Muscle of back (tissue), 3 donors: ENCODE measurements at regions not wholly inside any gene's neighbourhood (a gene's known extent, or its start where the extent isn't known, plus 50 kb on each side); places are given as distances from the start of the nearest gene placed in this dataset.

Experiments used
- DNase-seq, 3 donors: peaks; one replicate each; pipeline versions ENCODE4 v3.0.0 to v3.0.0-alpha.2; 2013

- DNase-seq = no peak
These were observed 415.2 kb upstream of the TNP1 start for GRCh38 chr2:217275091-217275490.

- no peak for DNase-seq
These were observed 414.7 kb upstream of the TNP1 start for GRCh38 chr2:217274578-217274977.

- no peak for DNase-seq
These were observed 414.0 kb upstream of the TNP1 start for GRCh38 chr2:217273851-217274250.

- no peak for DNase-seq
These were observed 413.3 kb upstream of the TNP1 start for GRCh38 chr2:217273162-217273561.

- DNase-seq = no peak
These were observed 411.9 kb upstream of the TNP1 start for GRCh38 chr2:217271813-217272212.

GRCh38 chr2:217270485-217271121 is 410.7 kb upstream of the TNP1 start:
- no peak for DNase-seq

- DNase-seq = peak in 1 of 3 donors; percentile 79
These were observed 410.0 kb upstream of the TNP1 start for GRCh38 chr2:217269701-217270484.

GRCh38 chr2:217268978-217269377 is 409.1 kb upstream of the TNP1 start:
- no peak for DNase-seq

- DNase-seq = no peak
These were observed 407.9 kb upstream of the TNP1 start for GRCh38 chr2:217267758-217268157.

GRCh38 chr2:217263756-217264155 is 403.9 kb upstream of the TNP1 start:
- DNase-seq = no peak

GRCh38 chr2:217262911-217263310 is 403.0 kb upstream of the TNP1 start:
- no peak for DNase-seq

GRCh38 chr2:217261452-217261851 is 401.6 kb upstream of the TNP1 start:
- DNase-seq = no peak

- DNase-seq = no peak
These were observed 400.7 kb upstream of the TNP1 start for GRCh38 chr2:217260441-217261115.

- DNase-seq = no peak
These were observed 398.3 kb upstream of the TNP1 start for GRCh38 chr2:217258170-217258569.

- peak in 1 of 3 donors; percentile 57 for DNase-seq
These were observed 396.4 kb upstream of the TNP1 start for GRCh38 chr2:217256251-217256650.

- DNase-seq = no peak
These were observed 394.2 kb upstream of the TNP1 start for GRCh38 chr2:217254111-217254510.

- no peak for DNase-seq
These were observed 392.3 kb upstream of the TNP1 start for GRCh38 chr2:217252181-217252580.

GRCh38 chr2:217250013-217250524 is 390.2 kb upstream of the TNP1 start:
- DNase-seq = peak in 2 of 3 donors; percentile 73 to 91

- DNase-seq = peak in 1 of 3 donors; percentile 57
These were observed 389.5 kb upstream of the TNP1 start for GRCh38 chr2:217249121-217250012.

- DNase-seq = peak; percentile 88 to 96 (median 91)
These were observed 388.6 kb upstream of the TNP1 start for GRCh38 chr2:217248312-217248935.

GRCh38 chr2:217247476-217247875 is 387.6 kb upstream of the TNP1 start:
- peak in 2 of 3 donors; percentile 69 to 71 for DNase-seq
